NCI-H146 treated with DMSO at 0.1 percent for 48 hours (cell line): ENCODE measurements at regions not wholly inside any gene's neighbourhood (a gene's known extent, or its start where the extent isn't known, plus 50 kb on each side); places are given as distances from the start of the nearest gene placed in this dataset.

Experiments used
- DNase-seq: peaks from one replicate; lab custom pipeline; 2025; ENCODE audit not compliant: unreplicated experiment; lab: John Stamatoyannopoulos, UW

- no peak for DNase-seq
Measured at GRCh38 chr16:27736431-27736830, 186.5 kb downstream of the KATNIP start.

- DNase-seq = no peak
Measured at GRCh38 chr16:27737513-27737912, 187.6 kb downstream of the KATNIP start.
